HCT116 (cell line): ENCODE measurements at regions not wholly inside any gene's neighbourhood (a gene's known extent, or its start where the extent isn't known, plus 50 kb on each side); places are given as distances from the start of the nearest gene placed in this dataset.

Experiments
- ATAC-seq: fragments of 200-7000 bp; cut with Tn5 transposase; 2 replicates; pipeline ENCODE4 v1.9.1; 2020; ENCODE audit warnings: mild to moderate bottlenecking, moderate library complexity
- BruUV-seq: library from RNA; stranded (reverse); fragments of 400-500 nt; replicated peaks from 2 replicates; lab custom pipeline; 2021; lab: Mats Ljungman, UMichigan
- CTCF ChIA-PET: fragments of 300-600 bp; sonication (Branson Sonifier 250); formaldehyde crosslinking; loops from one replicate; lab custom pipeline; 2021; ENCODE audit warnings: antibody characterized with exemption; lab: Charles Lee
- POLR2A ChIA-PET: fragments of 300-600, 350-600 bp; sonication (Branson Sonifier 250); formaldehyde crosslinking; loops from one replicate; lab custom pipeline; 2021; ENCODE audit warnings: antibody characterized with exemption; lab: Charles Lee
- RAD21 ChIA-PET, 2 experiments: fragments of 300-600 bp; sonication (Branson Sonifier 250); formaldehyde crosslinking; loops; one replicate each; lab custom pipeline; 2023; ENCODE audit warnings: low total read pairs in 2 of 2; ENCODE audit not compliant: uncharacterized antibody in 2 of 2, unreplicated experiment in 2 of 2, low non-redundant PET in 1 of 2; lab: Charles Lee
- DNase-seq: peaks from one replicate; pipeline ENCODE4 v3.0.0-alpha.2; 2010; ENCODE audit warnings: low read depth, low spot score
- H2AFZ ChIP-seq: fragments of 200-600 bp; shearing (Covaris generic), sonication (generic); 2 replicates; pipeline ENCODE4 v1.6.1; 2017; ENCODE audit warnings: low read depth, mixed run types, mixed read lengths, antibody characterized with exemption, low read length; ENCODE audit not compliant: poor library complexity, severe bottlenecking
- H3K27ac ChIP-seq: 2 replicates; pipeline ENCODE4 v1.5.1; 2012; ENCODE audit warnings: low read depth, low read length
- H3K27me3 ChIP-seq: fragments of 200-600 bp; sonication (generic); 2 replicates; pipeline ENCODE4 v1.6.1; 2016; ENCODE audit warnings: mixed run types, low read length, mixed read lengths; ENCODE audit not compliant: insufficient read depth
- H3K36me3 ChIP-seq, 2 experiments: fragments of 200-500 bp in 1 of 2; fragments of 200-600 bp in 1 of 2; sonication (Bioruptor generic) in 1 of 2; sonication (generic) in 1 of 2; 2 replicates each; pipeline versions ENCODE4 v1.5.1 to v1.6.1; 2014 to 2016; ENCODE audit warnings: low read length in 2 of 2, inconsistent platforms in 1 of 2, mixed read lengths in 1 of 2, mixed run types in 1 of 2; ENCODE audit not compliant: insufficient read depth in 2 of 2, control insufficient read depth in 1 of 2
- H3K4me1 ChIP-seq, 2 experiments: fragments of 200-600 bp in 1 of 2; sonication (generic) in 1 of 2; 2 replicates each; pipeline versions ENCODE4 v1.5.1 to v1.6.1; 2012 to 2017; ENCODE audit warnings: low read length in 2 of 2, inconsistent platforms in 1 of 2, mild to moderate bottlenecking in 1 of 2, mixed read lengths in 1 of 2, mixed run types in 1 of 2, moderate library complexity in 1 of 2; ENCODE audit not compliant: insufficient read depth in 2 of 2, control insufficient read depth in 1 of 2
- H3K4me2 ChIP-seq: fragments of 200-600 bp; sonication (generic); 2 replicates; pipeline ENCODE4 v1.6.1; 2017; ENCODE audit warnings: mixed run types, low read length, mixed read lengths
- H3K4me3 ChIP-seq, 2 experiments: fragments of 200-600 bp in 1 of 2; sonication (generic) in 1 of 2; replicated peaks in 1 of 2; 2 replicates each; pipeline ENCODE4 v1.5.1; 2011 to 2016; ENCODE audit warnings: low read length in 2 of 2, control low read depth in 1 of 2, low read depth in 1 of 2, mild to moderate bottlenecking in 1 of 2, mixed read lengths in 1 of 2, mixed run types in 1 of 2
- H3K79me2 ChIP-seq: fragments of 200-600 bp; sonication (generic); 2 replicates; pipeline ENCODE4 v1.6.1; 2017; ENCODE audit warnings: mild to moderate bottlenecking, mixed run types, low read length, moderate library complexity, mixed read lengths; ENCODE audit not compliant: insufficient read depth
- H3K9ac ChIP-seq: fragments of 200-600 bp; sonication (generic); 2 replicates; pipeline ENCODE4 v1.6.1; 2016; ENCODE audit warnings: low read length, mixed read lengths
- H3K9me2 ChIP-seq: fragments of 200-600 bp; sonication (generic), shearing (Covaris generic); 2 replicates; pipeline ENCODE4 v1.6.1; 2017; ENCODE audit warnings: mixed run types, mild to moderate bottlenecking, moderate library complexity; ENCODE audit not compliant: insufficient read depth
- H3K9me3 ChIP-seq, 2 experiments: fragments of 200-500 bp in 1 of 2; fragments of 200-600 bp in 1 of 2; sonication (Bioruptor generic) in 1 of 2; sonication (generic) in 1 of 2; 2 replicates each; pipeline ENCODE4 v1.6.1; 2014 to 2017; ENCODE audit warnings: low read length in 2 of 2, mixed read lengths in 2 of 2, inconsistent platforms in 1 of 2, low read depth in 1 of 2, mild to moderate bottlenecking in 1 of 2, mixed run types in 1 of 2, moderate library complexity in 1 of 2; ENCODE audit not compliant: control insufficient read depth in 1 of 2, insufficient read depth in 1 of 2
- H4K20me1 ChIP-seq: fragments of 200-600 bp; sonication (generic), shearing (Covaris generic); 2 replicates; pipeline ENCODE4 v1.6.1; 2017; ENCODE audit warnings: mixed run types, mild to moderate bottlenecking, moderate library complexity; ENCODE audit not compliant: insufficient read depth
- ELF1 ChIP-seq: IDR thresholded peaks from 2 replicates; pipeline ENCODE4 v1.6.1; 2012; ENCODE audit warnings: low read depth, borderline replicate concordance
- EZH2phosphoT487 ChIP-seq: fragments of 200-600 bp; IDR thresholded peaks from 2 replicates; pipeline ENCODE4 v1.6.1; 2018; ENCODE audit warnings: antibody characterized with exemption, borderline replicate concordance
- RAD21 ChIP-seq: IDR thresholded peaks from 2 replicates; pipeline ENCODE4 v1.6.1; 2012; ENCODE audit warnings: low read depth, mild to moderate bottlenecking
- SIN3A ChIP-seq: IDR thresholded peaks from 2 replicates; pipeline ENCODE4 v1.6.1; 2012; ENCODE audit warnings: low read depth
- TCF7L2 ChIP-seq: IDR thresholded peaks from 2 replicates; pipeline ENCODE4 v1.7.0; 2011; ENCODE audit warnings: borderline replicate concordance, inconsistent platforms; ENCODE audit not compliant: insufficient read depth, insufficient read length; ENCODE audit errors: extremely low read depth
- YY1 ChIP-seq: IDR thresholded peaks from 2 replicates; pipeline ENCODE4 v1.6.1; 2011; ENCODE audit warnings: low read length, low read depth, moderate library complexity, mild to moderate bottlenecking; ENCODE audit not compliant: insufficient replicate concordance; ENCODE audit errors: extremely low read depth
- intact Hi-C: fragments of 100-400 bp; cut with micrococcal nuclease; formaldehyde crosslinking; loops from 2 replicates; pipeline ENCODE4 v1.10.0; 2022
- TF ChIP-seq, protein P1 (sequence below): IDR thresholded peaks from 2 replicates; pipeline ENCODE4 v1.6.1; 2012
- TF ChIP-seq, protein P2 (sequence below): IDR thresholded peaks from 2 replicates; pipeline ENCODE4 v1.6.1; 2012
- TF ChIP-seq, protein P3 (sequence below), 3 experiments: fragments of 200-600 bp in 1 of 3; sonication (generic) in 1 of 3; IDR thresholded peaks in 2 of 3; conservative IDR thresholded peaks in 1 of 3; 2 replicates each; pipeline ENCODE4 v1.5.1; 2012 to 2017; ENCODE audit warnings: low read depth in 2 of 3, low read length in 2 of 3, antibody characterized with exemption in 1 of 3, borderline replicate concordance in 1 of 3, control low read depth in 1 of 3, mild to moderate bottlenecking in 1 of 3, mixed read lengths in 1 of 3, mixed run types in 1 of 3, moderate library complexity in 1 of 3; ENCODE audit not compliant: insufficient read depth in 1 of 3

DNA sequence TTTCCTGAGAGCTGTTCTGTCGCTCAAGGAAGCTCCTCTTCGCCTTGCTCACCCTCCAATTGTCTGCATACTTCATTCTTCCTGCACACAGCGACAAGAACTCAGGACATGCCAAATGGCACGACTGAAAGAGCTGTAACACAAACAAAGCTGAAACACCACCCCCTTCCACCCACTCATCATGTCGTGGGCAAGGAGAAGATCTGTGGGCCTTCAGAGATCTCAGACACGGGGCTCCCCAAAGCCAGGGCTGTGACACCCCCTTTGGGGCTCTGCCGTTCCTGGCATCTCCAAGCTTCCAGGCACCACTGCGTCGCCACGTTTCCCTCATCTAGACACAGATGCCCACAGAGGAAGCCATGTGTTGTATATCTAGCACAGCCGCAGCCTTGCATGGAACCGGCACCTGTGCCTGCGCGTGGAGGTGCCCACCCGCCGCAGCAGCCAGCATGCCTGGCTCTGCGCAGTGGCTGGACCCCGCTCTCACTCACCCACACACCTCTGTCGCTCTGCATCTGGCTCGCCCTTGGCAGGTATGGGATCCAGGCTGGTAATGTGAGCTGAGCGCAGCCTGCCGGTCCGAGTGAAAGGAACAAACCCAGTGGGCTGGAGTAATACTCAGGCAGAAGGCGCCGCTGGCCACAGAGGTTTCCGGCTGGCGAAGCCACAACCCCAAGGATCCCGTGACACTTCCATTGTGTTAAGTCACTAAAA is 676.4 kb upstream of the INTU start:
- no TSS peak for BruUV-seq
- Histone ChIP-seq H3K9ac (no peak overlapping the region), H3K36me3 (no peaks in the 10 kb centered on the region), H3K79me2 (no peaks in the 10 kb centered on the region), H3K4me2 (no peak overlapping the region), H4K20me1 (no peaks in the 10 kb centered on the region), H3K9me2 (no peaks in the 10 kb centered on the region), H3K4me3 (no peak overlapping the region), H3K27ac (no peak overlapping the region), H3K27me3 (no peaks in the 10 kb centered on the region), H2AFZ (no peak overlapping the region), H3K9me3 (no peaks in the 10 kb centered on the region), H3K4me1 (no peaks in the 10 kb centered on the region)
- intact Hi-C loops: loop anchor here (10.0 kb wide), 1 partner anchor 332 kb away; no protein-coding TSS in a partner anchor
- ChIA-PET RAD21 (no interaction called here), CTCF (no interaction called here), POLR2A (no interaction called here)
- DNase-seq (no peak), ATAC-seq (no peak)
- TF ChIP-seq, protein P1, sequence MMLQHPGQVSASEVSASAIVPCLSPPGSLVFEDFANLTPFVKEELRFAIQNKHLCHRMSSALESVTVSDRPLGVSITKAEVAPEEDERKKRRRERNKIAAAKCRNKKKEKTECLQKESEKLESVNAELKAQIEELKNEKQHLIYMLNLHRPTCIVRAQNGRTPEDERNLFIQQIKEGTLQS: no peak
- TF ChIP-seq, protein P2, sequence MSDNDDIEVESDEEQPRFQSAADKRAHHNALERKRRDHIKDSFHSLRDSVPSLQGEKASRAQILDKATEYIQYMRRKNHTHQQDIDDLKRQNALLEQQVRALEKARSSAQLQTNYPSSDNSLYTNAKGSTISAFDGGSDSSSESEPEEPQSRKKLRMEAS: no peak
- no peak for TF ChIP-seq YY1
- no peak for TF ChIP-seq TCF7L2
- TF ChIP-seq ELF1: no peak

DNA sequence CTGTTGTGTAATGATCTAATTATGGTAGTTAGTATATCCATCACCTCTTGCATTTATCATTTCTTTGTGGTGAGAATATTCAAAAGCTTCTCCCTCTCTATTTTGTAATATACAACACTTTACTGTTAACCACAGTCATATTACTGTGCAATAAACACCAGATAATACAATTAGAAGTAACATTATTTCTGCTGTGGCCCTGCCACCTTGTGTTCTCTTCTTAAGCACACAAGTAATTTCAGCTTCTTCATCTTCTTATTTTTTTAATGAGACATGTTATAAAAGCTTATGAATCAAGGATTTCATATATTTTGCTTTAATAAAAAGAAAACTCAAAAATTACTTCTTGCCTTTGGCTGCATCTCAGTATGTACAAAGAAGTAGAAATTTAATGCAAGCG is 675.2 kb upstream of the INTU start:
- Histone ChIP-seq H3K4me1 (no peaks in the 10 kb centered on the region), H4K20me1 (no peaks in the 10 kb centered on the region), H3K9me2 (no peaks in the 10 kb centered on the region), H3K27ac (no peak overlapping the region), H3K9me3 (no peaks in the 10 kb centered on the region), H3K9ac (no peak overlapping the region), H3K27me3 (no peaks in the 10 kb centered on the region), H3K36me3 (no peaks in the 10 kb centered on the region), H2AFZ (no peak overlapping the region), H3K79me2 (no peaks in the 10 kb centered on the region), H3K4me2 (no peak overlapping the region), H3K4me3 (no peak overlapping the region)
- DNase-seq (no peak), ATAC-seq (no peak)
- POLR2A ChIA-PET: no interaction called here
- TF ChIP-seq RAD21 (peak; percentile 51), EZH2phosphoT487 (no peak), SIN3A (no peak)
- TF ChIP-seq, protein P3, sequence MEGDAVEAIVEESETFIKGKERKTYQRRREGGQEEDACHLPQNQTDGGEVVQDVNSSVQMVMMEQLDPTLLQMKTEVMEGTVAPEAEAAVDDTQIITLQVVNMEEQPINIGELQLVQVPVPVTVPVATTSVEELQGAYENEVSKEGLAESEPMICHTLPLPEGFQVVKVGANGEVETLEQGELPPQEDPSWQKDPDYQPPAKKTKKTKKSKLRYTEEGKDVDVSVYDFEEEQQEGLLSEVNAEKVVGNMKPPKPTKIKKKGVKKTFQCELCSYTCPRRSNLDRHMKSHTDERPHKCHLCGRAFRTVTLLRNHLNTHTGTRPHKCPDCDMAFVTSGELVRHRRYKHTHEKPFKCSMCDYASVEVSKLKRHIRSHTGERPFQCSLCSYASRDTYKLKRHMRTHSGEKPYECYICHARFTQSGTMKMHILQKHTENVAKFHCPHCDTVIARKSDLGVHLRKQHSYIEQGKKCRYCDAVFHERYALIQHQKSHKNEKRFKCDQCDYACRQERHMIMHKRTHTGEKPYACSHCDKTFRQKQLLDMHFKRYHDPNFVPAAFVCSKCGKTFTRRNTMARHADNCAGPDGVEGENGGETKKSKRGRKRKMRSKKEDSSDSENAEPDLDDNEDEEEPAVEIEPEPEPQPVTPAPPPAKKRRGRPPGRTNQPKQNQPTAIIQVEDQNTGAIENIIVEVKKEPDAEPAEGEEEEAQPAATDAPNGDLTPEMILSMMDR (IDR thresholded peaks at IDR 0.05 in 2 of 3, conservative IDR thresholded peaks at IDR 0.05 in 1 of 3; ENCODE audit: borderline replicate concordance in 1 of 3, insufficient read depth in 1 of 3, low read depth in 2 of 3, low read length in 2 of 3): peak in 2 of 3 experiments; percentile 15 to 27; a peak in 1 of 6 replicates
- intact Hi-C loops: loop anchor here (10.0 kb wide), 1 partner anchor 333 kb away; no protein-coding TSS in a partner anchor
- RAD21 ChIA-PET: no interaction called here
- CTCF ChIA-PET: interaction anchor here (1.1 kb wide), 1 partner anchor 353 kb away, joined by 4 read pairs; no protein-coding TSS in a partner anchor
- BruUV-seq: no TSS peak
